Suppressor macrophage (primary cell): ENCODE measurements at regions not wholly inside any gene's neighbourhood (a gene's known extent, or its start where the extent isn't known, plus 50 kb on each side); places are given as distances from the start of the nearest gene placed in this dataset.

Experiments
- DNase-seq, 4 experiments: peaks; one replicate each; pipeline ENCODE4 v3.0.0-alpha.2; 2020 to 2022

DNA sequence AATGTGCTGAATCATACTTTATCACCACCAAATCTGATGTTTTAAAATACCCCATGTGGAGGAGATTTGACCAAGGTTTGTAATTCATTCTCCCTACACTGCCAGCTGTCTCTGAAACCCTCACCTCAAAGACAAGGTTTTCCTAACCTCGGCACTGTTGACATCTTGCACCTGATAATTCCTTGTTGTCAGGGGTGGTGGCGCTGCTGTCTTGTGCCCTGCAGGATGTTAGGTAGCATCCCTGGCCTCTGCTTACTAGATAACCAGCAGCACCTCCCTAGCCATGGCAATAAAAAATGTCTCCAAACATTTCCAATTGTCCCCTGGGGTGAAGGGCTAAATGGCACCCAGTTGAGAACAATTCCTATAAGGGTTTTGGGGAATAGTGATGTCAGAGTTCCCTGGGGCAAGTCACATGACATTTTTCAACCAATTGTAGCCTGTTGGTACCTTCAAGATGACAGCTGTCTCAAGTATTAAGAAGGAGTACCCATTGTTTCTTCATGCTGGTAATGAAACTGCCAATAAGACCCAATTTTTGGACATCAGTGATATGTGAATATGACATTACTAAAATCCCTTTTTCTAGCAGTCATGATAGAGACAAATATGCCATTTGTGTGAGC lies 160.6 kb upstream of the PLCXD3 start:
- no peak for DNase-seq

GRCh38 chr5:41670216-41670615 lies 159.8 kb upstream of the PLCXD3 start:
- DNase-seq = no peak

DNA sequence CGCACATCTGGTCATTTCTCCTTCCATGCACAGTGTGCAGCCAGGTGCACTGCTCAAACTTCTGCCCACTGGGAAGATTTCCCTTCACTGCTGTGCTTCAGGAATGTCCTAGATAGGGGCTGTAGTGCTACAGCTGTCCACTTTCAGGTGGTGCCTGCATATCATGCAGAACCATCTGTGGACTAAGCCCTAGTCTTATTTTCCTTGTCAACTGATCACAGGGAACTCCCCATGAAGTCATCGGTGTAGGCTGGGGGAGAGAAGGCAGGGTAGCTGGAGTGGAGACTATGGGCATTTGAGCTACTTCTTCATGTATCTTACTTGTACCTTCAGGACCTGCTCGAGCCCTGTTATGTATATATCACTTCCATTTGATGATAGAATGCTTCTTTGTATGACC lies 150.9 kb upstream of the PLCXD3 start:
- no peak for DNase-seq

DNA sequence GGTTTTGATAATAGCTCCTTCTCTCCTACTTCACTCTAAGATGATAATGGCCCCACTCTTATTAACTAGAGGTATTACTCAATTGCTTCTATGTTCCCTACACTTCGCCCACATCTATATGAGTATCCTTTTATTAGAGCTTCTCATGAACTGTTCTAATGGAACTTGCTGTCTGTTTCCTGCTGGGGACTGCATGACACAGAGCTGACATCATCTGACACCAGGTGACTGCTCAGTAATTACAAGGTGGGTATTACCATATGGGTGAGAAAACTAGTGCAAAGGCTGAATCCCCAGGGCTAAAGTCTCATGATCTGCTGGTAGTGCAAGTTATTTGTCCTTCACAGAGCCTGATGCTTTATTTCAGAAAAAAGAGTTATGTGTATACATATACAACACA lies 146.2 kb upstream of the PLCXD3 start:
- DNase-seq = no peak

DNA sequence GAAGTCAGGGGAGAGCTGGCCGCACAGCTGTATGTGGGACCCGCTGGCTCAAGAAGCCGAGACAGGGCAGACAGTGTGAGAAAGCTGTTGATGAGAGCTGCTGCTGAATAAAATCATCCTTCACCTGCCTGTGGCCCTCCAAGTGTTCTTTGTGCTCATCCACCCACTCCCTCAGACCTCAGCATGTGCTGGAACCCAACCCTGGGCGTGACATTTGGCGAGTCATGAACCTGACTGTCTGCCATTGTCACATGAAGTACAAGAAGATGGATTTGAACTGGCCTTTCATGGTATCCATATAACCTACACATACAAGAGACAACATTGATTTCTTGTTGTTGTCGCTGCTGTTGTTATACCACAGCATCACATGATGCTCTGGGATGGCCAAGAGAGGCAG lies 139.7 kb upstream of the PLCXD3 start:
- no peak for DNase-seq

- no peak for DNase-seq
These were observed 139.3 kb upstream of the PLCXD3 start for GRCh38 chr5:41649659-41650058.

- DNase-seq = no peak
These were observed 138.6 kb upstream of the PLCXD3 start for GRCh38 chr5:41648996-41649395.

DNA sequence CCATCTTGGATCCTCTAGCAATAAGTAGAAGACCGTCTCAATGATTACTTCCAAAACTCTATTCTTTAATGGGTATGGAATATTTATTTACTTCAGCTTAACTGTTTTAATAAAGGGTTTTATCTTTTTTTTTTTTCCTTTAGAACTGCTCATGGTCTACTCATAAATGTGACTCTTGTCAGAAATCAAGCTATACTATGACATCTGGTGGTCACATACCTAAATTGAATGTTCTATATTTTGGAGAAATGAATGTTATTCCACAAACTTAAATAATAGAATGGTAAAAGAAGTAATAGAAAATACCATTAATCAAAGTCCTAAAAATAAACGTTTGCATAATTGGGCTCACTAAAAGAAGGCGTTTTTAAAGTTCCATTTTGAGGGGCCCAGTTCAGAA lies 131.2 kb upstream of the PLCXD3 start:
- DNase-seq = no peak

DNA sequence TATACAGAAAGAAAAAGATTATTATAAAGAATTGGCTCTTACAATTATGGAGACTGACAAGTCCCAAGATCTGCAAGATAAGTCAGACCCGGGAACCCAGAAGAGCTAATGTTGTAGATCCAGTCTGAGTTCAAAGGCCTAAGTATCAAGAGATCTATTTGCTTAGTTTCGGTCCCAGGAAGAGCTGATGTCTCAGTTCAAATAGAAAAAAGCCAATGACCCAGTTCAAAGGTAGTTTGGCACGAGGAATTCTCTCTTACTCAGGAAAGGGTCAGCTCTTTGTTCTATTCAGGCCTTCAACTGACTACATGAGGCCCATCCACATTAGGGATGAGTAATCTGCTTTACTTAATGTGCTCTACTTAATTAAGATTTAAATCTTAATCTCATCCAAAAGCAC lies 128.3 kb upstream of the PLCXD3 start:
- no peak for DNase-seq

DNA sequence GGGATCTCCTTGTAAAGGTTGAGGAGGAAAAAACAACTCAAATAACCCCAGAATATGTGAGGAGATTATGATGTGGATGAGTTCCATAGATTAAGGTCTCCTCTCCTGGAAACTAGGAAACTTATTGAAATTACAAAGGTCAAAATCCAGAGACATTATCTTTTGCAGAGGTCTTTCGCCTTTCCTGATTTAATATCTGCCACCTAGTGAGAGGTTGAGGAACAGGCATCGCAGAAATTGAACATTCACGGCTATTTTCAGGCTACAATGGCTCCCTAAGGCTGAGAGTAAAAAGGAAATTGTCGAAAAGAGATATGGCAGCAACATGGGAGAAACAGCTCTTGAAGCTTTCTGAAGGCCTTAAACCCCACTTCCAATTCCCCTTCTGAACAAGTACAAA lies 127.5 kb upstream of the PLCXD3 start:
- no peak for DNase-seq

DNA sequence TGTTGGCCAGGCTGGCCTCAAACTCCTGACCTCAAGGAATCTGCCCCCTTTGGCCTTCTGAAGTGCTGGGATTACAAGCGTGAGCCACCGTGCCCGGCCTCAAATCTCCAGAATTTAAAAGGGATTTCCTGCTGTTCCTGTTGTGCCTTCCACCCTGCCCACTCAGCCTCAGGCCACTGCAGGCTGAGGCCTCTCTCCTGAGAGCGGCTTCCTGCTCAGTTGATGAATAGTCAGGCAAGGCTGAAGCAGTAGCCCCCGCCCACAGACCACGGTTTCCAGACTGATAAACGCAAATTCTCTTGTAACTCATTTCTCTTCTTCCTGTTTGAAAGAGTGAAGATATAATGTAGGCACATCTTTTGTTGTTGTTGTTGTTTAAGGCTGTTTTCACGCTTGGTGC lies 127.0 kb upstream of the PLCXD3 start:
- peak in 1 of 4 experiments; percentile 1 for DNase-seq

GRCh38 chr5:41636605-41637004 lies 126.2 kb upstream of the PLCXD3 start:
- no peak for DNase-seq

- no peak for DNase-seq
These were observed 119.5 kb upstream of the PLCXD3 start for GRCh38 chr5:41629897-41630296.

GRCh38 chr5:41625571-41625970 lies 115.2 kb upstream of the PLCXD3 start:
- DNase-seq = no peak

GRCh38 chr5:41621420-41621819 lies 111.0 kb upstream of the PLCXD3 start:
- DNase-seq = no peak

GRCh38 chr5:41617843-41618515 lies 107.6 kb upstream of the PLCXD3 start:
- no peak for DNase-seq

GRCh38 chr5:41610386-41610785 lies 100.0 kb upstream of the PLCXD3 start:
- no peak for DNase-seq

- no peak for DNase-seq
These were observed 90.3 kb upstream of the PLCXD3 start for GRCh38 chr5:41600731-41601130.

DNA sequence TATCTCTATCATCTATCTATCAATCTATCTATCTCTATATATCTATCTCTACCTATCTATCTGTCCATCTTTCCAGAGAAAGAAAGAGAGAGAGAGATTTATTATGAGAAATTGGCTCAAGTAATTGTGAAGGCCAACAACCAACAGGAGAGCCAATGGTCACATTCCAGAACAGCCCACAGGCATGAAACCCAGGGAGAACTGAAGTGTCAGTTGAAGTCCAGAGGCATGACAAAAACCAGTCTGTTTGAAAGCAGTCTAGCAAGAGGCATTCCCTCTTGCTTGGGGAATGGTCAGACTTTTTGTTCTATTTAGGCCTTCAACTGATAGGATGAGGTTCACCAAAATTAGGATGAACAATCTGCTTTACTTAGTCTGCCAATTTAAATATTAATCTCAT lies 87.6 kb upstream of the PLCXD3 start:
- DNase-seq = no peak

- no peak for DNase-seq
These were observed 77.3 kb upstream of the PLCXD3 start for GRCh38 chr5:41587668-41588067.

DNA sequence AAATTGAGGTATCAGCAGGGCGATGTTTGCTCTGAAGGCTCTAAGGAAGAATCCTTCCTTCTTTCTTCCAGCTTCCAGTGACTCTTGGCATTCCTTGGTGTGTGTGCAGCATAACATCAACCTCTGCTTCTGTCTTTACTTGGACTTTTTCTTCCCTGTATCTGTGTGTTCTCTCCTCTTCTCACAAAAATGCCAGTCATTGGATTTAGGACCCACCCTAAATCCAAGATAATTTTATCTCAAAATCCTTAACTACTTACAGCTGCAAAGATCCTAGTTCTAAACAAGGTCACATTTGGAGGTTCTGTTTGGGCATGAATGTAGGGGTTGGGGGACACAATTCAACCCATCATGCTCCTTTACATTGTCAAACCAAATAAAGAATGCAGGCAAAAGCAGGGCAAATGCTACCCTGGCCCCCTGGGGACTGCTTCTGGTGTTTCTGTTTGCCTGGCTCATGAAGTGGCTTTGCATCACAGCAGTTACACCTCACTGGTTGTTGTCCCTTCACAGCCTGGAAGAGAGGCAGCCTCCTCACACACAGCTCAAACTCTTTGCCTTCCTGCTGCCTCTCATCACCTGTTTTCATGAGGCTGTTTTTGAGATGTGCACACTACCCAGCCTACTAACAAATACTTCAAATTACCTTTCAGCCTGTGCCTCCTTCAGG lies 64.8 kb upstream of the PLCXD3 start:
- no peak for DNase-seq

DNA sequence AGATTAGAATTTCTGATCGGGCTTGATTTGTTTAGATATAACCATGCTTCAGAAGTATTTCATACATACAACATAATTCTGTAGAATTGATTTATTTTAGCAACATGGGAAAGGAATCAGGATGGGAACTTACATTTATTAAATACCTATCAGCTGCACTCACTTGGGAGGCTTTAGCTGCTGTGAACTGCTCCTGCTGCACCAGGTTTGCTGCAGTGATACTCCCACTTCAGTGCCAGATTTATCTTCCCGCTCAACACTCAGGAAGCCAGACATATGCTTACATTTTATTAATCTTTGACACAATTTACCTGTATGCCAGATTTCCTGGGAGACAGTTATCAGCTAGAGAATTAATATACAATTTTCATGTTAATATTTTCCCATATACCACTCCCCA lies 64.0 kb upstream of the PLCXD3 start:
- no peak for DNase-seq
